HG03039 (cell line): ENCODE measurements at regions not wholly inside any gene's neighbourhood (a gene's known extent, or its start where the extent isn't known, plus 50 kb on each side); places are given as distances from the start of the nearest gene placed in this dataset.

Experiments used
- ATAC-seq: cut with Tn5 transposase; IDR thresholded peaks from one replicate; pipeline ENCODE4 v1.9.1; 2021; ENCODE audit warnings: mild to moderate bottlenecking, moderate library complexity; ENCODE audit not compliant: unreplicated experiment

DNA sequence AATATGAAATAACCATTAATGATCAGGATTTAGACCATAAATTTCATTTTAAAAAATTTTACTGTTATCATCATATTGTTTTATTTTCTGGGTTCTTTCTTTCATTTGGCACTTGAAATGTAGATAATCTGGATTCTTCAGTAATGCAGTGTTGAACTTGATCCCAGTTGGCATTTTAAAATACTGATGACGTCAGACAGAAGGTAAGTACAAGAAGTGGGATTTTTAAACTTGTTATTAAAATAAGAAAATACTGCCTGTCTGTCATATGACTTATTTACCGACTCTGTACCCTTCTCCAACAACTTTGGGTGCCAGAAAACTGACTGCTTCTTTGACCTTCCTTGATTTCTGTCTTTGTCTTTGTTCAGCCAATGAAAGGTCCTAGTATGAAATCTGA is 415.1 kb upstream of the NEGR1 start:
- no peak for ATAC-seq

DNA sequence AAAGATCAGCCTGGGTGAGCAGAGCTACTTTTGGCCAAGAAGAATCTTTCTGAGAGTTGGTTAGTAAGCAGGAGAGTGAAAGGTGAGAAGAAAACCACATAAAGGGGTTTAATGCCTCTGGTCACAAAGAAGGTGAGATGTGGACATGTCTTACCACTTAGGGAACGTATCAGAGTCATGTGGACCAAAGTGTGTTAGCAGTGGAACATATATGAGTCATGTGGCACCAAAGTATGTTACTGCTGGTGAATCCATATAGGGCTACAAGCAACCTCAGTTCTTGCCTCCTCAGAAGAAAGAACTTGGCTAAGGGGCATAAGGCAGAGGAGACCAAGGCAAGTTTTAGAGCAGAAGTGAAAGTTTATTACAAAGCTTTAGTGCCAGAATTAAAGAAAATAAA is 411.6 kb upstream of the NEGR1 start:
- ATAC-seq: no peak

DNA sequence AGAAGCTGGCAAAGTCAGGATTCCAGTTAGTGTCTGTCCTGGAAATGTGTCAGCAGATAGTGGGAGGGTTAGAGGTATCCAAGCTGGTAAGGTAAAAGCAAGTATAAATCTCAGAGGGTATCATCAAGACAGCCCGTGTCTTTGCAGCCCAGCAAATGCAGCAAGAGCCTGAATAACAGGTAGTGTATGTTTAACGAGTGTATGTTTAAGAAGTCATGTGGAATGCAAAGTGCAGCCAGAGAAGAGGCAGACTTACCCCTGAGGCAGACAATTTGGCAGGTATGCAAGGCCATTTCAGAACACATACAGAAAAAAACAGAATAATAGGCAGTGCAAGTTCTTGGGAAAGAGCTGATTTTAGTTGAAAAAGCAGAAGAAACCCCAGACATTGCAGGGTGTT is 411.0 kb upstream of the NEGR1 start:
- ATAC-seq: no peak

DNA sequence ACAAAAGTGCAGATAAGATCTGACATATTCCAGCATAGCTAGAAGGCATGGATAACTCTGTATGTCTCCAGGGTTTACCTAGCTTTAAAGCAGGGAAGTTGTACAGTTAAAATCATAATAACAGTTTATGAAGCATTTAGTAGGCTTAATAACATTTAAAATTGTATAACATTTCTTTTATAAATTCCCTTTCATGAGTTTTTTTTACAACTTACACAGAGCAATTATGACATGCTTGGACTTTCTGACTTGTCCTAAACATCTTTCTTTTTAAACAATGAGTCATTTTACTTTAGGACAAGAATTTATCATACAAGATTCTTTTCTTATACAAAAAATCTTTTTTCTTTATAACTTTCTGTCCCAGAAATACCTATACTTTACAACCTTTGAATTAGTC is 408.5 kb upstream of the NEGR1 start:
- ATAC-seq: no peak

DNA sequence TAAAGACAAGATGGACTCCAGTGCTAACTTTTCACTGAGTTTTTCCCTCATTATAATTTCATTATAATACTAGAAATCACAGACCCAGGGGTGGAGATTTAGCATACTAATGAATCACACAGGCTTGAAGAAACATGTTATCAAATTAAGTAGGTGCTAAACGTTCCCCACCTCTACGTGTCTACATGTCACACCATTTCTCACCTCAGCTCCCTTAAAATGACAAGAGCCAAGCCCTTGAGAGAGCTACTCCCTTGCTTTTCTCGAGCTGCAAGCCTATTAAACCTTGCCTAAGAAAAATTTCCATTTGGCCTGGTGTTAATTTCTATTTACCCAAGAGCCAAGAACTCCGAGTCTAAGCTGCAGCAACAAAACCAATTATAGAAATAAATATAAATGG is 396.3 kb upstream of the NEGR1 start:
- no peak for ATAC-seq

DNA sequence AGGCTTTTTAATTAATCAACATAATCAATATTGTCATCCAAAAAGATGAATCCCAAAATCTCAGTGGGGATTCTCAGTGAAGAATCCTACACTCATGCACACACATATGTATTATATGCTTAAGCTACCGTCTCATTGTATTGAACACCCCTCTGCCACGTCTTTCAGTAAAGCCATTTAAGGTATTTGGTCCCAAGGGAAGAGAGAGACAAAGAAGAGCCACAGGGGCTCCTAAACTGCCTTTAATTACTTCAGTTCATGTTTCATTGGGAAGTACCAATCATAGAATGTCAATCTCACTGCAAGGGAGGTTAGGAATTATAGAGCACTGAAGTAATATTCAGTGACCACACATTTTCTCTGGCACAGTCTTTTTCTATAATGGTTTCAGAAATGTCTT is 388.6 kb upstream of the NEGR1 start:
- ATAC-seq: no peak

DNA sequence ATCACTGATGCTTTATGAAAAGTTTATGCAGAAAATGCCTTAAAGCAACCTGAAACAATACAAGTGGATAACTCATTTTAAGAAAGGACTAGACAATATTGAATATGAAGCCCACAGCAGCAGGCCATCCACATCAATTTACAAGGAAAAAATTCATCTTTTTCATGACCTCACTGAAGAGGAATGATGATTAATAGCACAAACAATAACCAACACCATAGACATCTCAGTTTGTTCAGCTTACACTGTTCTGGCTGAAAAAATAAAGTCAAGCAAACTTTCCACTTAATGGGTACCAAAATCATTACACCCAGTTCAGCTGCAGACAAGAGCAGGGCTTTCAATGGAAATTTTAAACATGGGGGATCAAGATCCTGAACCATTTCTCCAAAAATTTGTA is 380.6 kb upstream of the NEGR1 start:
- no peak for ATAC-seq

DNA sequence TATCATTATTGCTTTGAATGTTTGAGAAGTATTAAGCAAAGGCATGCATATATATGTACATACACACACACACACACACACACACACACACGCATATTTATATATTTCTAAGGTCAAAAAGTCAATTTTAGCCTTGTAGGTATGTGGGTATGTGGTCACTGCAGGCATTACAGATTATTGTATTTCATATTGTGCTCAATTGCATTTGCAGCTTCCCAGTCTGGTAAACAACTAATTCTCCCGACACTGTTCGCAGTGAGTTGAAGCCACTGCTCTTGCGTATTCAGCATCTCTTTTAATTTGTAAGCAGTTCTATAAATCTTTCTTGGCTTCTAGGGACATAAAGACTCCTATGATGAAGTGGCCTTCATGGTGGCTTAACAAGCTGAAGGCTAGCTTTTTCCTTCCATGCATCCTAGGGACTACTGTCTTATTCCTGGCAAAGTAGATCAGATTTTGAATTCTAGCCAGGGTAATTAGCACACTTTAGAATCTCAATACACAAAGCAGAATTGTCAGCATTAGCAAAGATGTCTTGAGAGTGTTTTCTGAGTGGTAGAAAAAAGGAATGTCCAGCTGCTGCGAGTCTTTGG is 368.6 kb upstream of the NEGR1 start:
- ATAC-seq: no peak

DNA sequence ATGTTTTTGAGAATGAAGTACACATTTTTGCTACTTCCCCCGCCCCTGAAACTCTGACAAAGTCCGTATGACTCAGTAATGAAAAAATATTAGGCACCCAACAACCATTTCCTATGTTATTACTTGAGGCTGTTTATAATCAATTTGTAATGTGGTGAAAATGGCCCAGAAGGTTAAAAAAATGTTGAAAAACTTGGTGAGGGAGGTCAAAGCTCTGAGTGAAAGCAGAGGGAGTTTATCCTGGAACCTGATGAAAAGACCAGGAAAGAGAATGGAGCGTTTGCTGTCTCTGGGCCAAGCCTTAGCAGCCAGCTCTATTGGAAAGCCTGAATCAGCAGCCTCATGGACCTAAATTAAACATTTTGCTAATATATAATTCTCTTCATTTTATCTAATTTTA is 367.7 kb upstream of the NEGR1 start:
- no peak for ATAC-seq

DNA sequence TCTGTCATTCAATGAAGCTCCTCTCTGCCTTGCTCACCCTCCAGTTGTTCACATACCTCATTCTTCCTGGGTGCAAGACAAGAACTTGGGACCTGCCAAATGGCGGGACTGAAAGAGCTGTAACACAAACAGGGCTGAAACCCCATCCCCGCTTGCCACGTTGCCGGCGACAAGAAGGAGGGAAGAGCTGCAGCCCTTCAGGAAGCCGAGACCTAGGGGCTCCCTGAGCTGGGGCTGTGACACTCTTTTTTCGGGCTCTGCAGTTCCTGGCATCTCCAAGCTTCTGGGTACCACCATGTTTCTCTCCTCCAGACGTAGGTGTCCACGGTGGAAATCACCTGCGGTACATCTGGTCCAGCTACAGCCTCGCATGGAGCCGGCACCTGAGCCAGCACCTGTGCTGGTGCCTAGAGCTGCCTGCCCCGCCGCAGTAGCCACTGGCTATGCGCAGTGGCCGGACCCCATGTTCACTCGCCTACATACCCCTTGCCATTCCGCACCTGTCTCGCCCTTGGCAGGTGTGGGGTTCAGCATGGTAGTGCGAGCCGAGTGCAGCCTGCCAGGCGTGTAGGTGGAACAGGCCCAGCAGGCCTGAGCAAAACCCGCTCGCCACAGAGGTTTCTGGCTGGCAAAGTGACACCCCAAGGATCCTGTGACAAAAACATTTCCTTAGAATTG is 367.0 kb upstream of the NEGR1 start:
- no peak for ATAC-seq

DNA sequence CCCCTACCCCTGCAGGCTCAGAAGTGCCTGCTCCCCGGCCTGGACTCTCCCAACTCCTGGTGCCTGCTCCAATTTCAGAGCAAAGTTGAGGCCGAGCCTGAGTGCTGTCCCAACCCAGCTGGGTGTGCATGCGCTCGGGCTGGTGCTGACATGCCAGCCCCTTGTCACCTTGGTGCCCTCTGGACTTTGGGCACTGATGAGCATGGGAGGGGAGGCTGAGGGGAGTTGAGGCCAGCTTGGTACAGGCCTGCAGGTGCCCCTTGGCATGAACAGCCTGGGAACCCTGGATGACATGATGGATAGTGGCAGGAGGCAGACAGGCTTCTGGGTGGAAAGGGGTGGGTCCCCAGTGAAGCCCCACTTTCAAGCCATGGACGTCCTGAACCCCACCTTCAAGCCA is 366.1 kb upstream of the NEGR1 start:
- no peak for ATAC-seq

DNA sequence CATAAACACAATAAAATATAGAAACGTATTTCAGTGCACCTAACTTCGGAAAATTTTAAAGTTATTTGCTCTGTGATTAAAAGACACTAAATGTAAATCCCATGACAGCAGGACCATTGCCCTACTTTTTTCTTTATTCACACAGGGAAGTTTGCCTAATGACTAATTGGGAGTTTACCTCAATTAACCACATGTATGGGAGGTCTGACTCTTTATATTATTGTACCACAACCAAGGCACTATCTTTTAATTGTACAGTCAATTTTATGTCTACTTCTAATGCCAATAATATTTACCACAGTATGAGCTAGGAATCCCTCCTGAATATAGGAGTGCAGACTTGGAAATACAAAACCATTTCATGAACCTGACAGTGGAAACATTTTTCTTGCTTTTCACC is 360.8 kb upstream of the NEGR1 start:
- no peak for ATAC-seq

DNA sequence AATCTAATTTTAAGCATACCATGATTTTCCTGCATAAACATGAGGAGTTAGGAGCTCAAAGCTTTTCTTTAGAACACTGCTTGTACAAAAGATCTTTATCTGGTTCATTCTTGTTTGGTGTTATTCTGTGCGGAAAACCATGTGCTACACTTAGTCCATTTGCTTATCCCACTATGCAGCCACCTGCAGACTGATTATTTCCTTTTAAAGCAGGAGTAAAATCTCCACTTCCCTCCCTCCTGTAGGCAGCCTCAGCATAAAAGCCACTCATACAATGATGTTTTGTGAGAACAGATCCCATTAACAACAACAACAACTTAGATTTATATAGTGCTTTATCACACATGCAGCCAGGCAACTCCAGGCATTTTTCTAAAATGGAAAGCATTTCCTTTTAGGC is 355.3 kb upstream of the NEGR1 start:
- ATAC-seq: no peak

DNA sequence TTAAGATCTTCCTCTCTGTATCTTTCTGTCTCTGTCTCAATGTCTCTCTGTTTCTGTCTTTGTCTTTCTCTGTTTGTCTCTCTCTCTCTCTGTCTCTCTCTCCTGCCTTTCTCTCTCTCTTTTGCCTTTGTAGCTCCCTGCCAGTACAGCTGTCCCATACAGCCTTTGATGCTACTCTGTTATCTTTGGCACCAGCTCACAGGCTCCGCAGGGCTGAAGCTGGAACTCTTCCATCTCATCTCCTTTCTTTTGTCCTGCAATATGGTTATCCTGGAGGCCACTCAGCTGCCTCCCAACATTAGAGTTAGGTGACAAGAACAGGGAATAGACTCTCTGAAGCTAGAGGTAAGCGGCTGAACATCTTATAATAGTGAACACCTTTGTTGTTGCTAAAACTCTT is 354.3 kb upstream of the NEGR1 start:
- no peak for ATAC-seq

DNA sequence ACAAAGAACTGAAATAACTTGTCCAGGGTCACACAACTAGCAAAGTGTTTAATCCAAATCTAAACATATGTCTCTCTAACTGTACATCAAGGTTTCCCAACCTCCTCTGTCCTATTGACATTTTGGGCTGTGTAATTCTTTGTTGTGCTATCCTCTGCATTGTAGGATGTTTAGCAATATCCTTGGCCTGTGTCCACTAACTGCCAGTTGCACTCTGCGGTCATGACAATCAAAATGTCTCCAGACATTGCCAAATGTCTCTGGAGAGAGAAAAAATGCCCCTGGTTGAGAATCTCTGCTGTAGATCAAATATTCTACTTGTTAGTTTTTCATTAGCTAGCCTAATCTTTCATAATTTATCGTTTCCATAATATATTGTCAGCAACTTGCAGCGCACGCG is 353.4 kb upstream of the NEGR1 start:
- ATAC-seq: no peak

DNA sequence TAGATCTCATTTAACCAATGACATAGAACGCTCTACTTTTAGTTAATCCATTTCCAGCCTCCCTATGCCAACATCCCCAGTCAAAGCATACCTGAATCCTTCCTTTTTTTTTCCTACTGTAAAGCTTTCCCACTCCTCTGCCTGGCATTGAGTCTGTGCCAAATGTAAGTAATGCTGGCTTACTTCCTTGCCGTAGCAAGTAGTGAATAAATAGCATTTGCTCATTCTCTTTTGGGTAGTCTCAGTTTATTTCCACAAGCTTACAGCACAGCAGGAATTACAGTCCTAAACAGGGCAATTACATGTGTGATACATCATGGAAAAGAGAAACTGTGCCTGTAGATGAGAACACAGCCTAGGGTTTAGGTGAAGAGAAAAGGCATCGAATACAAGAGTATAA is 352.6 kb upstream of the NEGR1 start:
- no peak for ATAC-seq

DNA sequence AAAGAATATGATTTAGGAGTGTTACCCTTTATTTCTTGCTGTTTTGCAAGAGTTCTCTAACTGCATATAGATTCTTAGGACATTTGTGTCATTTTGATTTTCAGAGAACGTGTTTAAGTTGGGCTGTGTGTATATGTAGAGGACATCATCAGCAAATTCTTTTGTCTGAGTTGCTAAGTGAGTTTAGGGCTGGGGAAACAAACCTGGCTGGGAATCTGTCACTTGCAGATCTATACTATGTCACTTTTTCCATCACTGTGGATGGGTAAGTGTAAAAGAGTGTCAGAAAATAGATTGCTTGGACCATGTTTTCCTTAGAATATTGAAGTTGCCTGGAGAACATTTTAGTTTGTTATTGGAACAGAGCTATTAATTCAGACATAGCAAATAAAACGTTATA is 349.1 kb upstream of the NEGR1 start:
- no peak for ATAC-seq

DNA sequence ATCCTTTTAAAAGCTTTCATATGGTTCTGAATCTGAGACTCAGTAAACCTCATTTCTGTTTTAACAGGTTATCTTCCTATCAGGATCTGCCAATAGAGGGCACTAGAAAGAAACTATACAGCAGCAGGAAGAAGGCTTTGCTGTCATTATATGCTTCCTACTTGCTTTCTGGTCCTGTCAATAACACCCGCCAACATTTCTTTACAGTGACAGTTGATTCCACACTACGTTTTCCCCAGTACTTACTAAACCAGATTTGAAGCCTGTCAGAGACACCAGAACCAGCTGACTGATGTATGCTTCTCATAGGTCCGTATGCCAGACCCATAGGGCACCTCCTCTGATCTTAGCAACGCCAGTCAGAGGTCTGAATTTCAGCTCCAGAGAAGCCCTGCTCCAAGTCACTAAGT is 341.0 kb upstream of the NEGR1 start:
- peak; percentile 74 for ATAC-seq

DNA sequence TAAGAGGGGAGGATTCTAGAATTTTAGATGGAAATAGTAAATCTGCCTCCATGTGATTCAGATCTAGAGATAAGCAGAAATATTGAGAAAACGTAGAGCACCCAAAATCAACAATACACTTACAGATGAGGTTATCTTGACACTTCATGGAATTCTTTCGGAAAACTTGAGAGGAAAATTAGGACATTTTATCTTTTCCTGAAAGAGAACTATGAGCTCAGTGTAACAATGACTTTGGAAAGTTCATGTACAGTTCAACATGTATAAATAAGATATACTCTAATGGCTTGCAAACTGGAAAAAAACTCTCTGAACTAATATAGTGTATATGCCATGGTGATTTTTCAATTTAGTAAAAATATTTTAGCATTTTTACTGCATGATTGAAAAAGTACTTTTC is 338.1 kb upstream of the NEGR1 start:
- ATAC-seq: no peak

DNA sequence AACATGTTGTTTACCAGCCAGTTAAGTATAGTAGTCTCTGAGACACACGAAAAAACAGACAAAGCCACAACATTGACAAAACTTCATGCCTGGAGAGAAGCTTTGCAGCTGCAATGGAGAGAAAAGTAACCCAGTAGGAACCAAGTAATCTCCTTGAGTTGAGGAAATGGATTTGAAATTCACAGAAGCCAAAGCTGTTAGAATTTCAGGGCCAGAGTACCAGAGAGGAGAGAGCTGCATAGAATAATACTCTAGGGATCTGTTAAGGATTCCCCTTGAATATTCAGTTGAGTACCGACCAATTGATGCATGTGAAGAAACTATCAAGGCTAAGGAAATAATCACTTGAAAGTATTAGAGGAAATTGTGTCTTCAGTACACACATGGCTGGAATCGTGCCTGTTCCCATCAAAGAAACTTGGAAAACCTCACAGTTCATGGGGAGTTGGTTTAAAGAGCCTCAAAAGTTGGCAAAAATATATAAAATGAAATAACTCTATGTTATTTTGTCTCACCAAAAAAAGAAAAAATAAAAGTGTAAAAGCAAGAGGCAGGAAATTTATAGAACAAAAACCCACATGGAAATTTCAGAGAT is 324.0 kb upstream of the NEGR1 start:
- ATAC-seq: no peak

DNA sequence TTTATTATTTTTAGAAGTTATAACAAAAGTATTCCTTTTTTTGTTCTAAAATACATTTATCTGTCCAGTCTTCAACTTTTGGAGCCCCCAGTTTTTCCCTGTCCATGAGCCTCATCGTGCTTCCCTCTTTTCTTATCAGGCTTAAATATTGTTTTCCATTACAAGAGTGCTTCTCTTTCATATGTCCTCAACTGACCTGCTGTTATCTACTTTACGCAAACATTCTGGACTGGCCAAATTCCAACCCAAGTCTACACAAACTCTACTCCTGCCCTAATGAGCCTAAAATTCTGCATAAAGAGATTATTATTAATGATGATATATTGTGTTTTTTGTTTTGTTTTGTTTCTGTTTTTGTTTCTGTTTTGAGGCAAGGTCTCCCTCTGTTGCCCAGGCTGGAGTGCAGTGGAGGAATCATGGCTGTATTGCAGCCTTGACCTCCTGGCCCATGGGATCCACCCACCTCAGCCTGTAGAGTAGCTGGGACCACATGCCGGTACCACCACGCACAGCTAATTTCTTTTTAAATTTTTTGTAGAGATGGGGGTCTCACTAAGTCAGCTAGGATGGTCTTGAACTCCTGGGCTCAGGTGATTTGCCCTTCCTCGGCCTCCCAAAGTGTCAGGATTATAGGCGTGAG is 318.8 kb upstream of the NEGR1 start:
- no peak for ATAC-seq

DNA sequence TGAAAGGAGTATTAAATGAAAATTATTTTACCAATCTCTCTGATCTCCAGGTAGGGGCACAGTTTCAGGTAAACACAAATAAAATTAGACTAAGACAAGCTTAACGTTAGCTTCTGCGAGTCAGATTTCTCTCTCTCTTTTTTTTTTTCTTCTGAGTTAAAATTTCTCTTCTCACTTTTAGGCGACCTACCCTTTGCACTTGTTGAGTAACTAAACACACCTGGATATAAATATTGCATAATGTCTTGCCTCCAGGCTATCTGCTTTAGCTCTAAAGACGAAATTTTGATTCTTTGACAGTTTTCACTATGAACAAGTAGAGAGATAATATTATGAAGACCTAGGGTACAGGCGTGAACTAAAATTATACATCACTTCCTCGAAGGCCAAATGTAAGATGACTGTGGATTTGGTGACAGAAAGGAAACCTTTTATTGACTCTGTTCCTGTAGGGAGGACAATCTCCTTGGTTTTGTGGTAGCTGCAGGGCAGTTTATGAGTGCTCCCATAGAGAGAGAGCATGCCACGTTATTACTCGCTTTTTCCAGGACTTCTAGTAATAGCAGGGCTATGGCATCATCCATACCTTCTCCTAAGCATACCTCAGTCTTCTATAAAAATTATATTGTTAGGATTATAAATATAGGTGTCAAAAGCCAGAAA is 303.8 kb upstream of the NEGR1 start:
- no peak for ATAC-seq
